ENCODE measurements at regions not wholly inside any gene's neighbourhood (a gene's known extent, or its start where the extent isn't known, plus 50 kb on each side); places are given as distances from the start of the nearest gene placed in this dataset.
"Not testable (repeated sequence)": the region's sequence is repeated elsewhere in the genome, so short reads cannot be mapped to it uniquely, and the experiment has no call there.

DNA sequence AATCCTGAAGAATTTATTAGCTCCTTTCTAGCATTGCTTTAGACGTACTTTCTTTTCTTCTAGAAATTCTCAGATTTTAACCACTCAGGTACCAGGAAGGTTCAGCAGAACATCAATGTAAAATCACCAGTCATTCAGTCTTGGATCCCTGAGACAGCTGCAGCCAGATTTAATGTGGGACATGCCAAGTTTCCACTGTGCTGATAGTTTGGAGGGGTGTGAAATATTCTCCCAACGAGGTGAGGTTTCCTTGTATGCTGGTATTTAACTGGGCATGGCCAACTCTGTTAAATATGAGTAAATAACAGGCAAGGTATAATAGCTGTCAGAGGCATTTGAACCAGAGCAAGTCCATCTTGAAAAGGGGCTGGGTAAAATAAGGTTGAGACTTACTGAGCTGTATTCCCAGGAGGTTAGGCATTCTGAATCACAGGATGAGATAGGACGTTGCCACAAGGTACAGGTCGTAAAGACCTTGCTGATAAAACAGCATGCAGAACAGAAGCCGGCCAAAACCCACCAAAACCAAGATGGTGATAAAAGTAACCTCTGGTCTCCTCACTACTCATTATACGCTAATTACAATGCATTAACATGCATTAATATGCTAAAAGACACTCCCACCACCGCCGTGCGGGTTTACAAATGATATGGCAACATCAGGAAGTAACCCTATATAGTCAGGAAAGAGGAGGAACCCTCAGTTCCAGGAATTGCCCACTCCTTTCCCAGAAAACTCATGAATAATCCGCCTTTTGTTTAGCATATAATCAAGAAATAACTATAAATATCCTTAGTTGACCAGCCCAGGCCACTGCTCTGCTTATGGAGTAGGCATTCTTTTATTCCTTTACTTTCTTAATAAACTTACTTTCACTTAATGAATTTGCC lies 75.2 kb upstream of the RASSF8 start:
- DNase-seq = no peak

DNA sequence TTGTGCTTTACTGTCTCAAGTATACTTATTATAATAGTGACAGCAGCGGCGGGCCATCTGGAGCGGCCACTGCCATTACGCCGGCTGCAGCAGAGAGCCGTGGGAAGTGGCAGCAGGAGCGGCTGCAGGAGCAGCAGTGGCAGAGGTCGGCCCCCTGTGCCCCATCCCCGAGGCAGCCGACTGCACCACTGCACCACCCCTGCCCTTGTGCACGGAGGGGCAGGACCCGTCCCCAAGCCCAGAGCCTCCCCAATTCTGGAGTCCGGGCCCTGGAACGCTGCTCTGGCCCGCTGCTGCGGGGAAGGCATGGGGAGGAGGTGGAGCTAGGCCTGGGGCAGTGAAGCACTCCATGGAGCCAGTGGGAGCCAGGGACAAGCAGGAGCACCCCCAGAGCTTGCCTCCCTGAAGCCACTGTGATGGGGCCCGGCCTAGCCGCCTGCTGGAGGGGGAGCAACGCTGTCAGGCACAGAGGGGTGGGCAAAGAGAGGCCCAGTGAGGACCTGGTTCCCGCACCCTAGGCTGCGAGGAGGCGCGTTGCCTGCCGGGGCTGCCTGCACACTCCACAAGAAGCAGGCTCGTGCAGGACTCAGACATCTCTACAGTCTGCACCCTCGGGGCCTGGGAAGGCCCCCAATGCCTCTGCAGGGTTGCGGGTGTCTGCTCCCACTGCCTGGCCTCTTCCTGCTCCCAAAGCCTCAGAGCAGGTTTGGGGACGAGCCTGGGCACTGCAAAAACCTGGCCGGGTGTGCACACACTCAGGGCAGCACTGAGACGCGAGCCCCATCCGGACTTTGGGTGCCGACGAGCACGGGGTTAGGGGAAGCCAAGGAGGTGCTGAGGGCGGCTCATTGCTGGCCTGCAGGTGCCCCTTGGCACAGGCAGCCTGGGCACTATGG lies 74.2 kb upstream of the RASSF8 start:
- no peak for DNase-seq

GRCh38 chr12:25884920-25885234 lies 73.6 kb upstream of the RASSF8 start:
- no peak for DNase-seq

DNA sequence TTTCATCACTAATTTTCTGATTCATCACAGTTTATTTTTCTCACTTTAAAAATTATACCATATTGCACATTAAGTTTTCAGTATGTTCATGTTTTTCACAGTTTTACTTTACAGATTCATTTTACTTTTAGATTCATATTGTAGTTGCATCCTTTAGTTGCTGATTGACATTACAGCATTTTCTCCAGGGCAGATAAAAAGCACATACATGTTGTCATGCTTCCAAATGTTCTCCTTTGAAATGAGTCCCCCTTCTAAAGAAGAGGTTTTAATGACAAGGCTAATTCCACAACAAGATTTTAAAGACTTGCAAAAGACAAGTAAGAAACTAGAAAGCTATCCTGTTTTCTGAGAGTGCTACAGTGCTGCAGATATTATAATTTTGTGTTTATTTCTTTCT lies 72.1 kb upstream of the RASSF8 start:
- DNase-seq = no peak

- no peak for DNase-seq
These were observed 71.1 kb upstream of the RASSF8 start for GRCh38 chr12:25887367-25887766.

DNA sequence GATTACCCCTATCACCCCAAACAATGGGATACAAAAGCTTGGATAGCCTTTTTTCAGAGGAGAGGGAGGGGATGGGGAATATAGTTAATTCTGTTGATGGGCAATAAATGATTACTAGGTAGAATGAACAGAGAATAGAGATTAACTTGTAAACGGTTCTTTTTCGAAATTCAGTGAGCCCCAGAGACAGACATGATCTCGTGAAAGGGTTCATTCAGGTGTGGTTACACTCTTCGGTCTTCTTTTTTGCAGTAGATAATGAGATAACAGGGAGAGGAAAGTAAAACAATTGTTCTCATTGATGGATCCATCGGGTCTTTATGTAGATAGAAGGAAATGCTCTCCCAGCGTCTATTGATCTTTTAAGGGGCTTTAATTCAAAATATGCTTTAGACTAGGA lies 69.3 kb upstream of the RASSF8 start:
- no peak for DNase-seq

GRCh38 chr12:25891095-25891494 lies 67.4 kb upstream of the RASSF8 start:
- DNase-seq = not testable (repeated sequence)

GRCh38 chr12:25894759-25895158 lies 63.7 kb upstream of the RASSF8 start:
- no peak for DNase-seq

DNA sequence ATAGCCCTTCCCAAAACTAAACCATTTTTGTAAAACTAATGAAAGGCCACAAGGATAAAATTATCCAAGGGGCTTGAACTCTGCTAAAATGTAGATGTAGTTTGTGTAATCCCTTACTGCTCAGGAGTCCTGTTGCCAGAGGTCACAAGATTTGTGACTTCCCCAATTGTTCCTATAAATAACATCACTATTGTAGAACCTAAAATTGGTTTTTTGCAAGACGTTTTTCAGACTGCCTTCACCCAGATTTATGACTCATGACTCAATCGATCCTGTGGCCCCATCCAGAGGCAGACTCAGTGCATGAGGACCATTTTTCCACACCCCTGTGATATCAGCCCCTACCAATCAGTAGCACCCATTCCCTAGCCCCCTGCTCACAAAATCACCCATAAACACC lies 61.5 kb upstream of the RASSF8 start:
- no peak for DNase-seq

GRCh38 chr12:25903603-25904245 lies 54.8 kb upstream of the RASSF8 start:
- DNase-seq = no peak

GRCh38 chr12:25904442-25904841 lies 54.0 kb upstream of the RASSF8 start:
- no peak for DNase-seq

- no peak for DNase-seq
These were observed 51.7 kb upstream of the RASSF8 start for GRCh38 chr12:25906651-25907340.

Data from GDM1 (cell line).